Fibroblast of skin of abdomen (primary cell): ENCODE measurements at regions not wholly inside any gene's neighbourhood (a gene's known extent, or its start where the extent isn't known, plus 50 kb on each side); places are given as distances from the start of the nearest gene placed in this dataset.
"Not testable (repeated sequence)": the region's sequence is repeated elsewhere in the genome, so short reads cannot be mapped to it uniquely, and the experiment has no call there.

ENCODE experiments used
- DNase-seq: peaks from one replicate; pipeline ENCODE4 v3.0.0-alpha.2; 2013

GRCh38 chr7:67361150-67361549 is 364.5 kb downstream of the TYW1 start:
- DNase-seq, result no peak

- no peak for DNase-seq
These were observed 367.9 kb downstream of the TYW1 start for GRCh38 chr7:67364441-67365017.

- peak; percentile 67 for DNase-seq
These were observed 375.0 kb downstream of the TYW1 start for GRCh38 chr7:67371429-67372305.

GRCh38 chr7:67373389-67373788 is 376.8 kb downstream of the TYW1 start:
- DNase-seq, result not testable (repeated sequence)

GRCh38 chr7:67375427-67375826 is 378.8 kb downstream of the TYW1 start:
- no peak for DNase-seq

GRCh38 chr7:67377939-67378862 is 381.6 kb downstream of the TYW1 start:
- peak; percentile 68 for DNase-seq

- no peak for DNase-seq
These were observed 383.7 kb downstream of the TYW1 start for GRCh38 chr7:67380326-67380725.

GRCh38 chr7:67380858-67381257 is 384.2 kb downstream of the TYW1 start:
- no peak for DNase-seq

- DNase-seq, result no peak
These were observed 391.2 kb downstream of the TYW1 start for GRCh38 chr7:67387851-67388250.

GRCh38 chr7:67391168-67391567 is 394.5 kb downstream of the TYW1 start:
- no peak for DNase-seq

- DNase-seq, result no peak
These were observed 396.2 kb downstream of the TYW1 start for GRCh38 chr7:67392596-67393438.

GRCh38 chr7:67393903-67394302 is 397.3 kb downstream of the TYW1 start:
- no peak for DNase-seq

- DNase-seq, result no peak
These were observed 402.3 kb downstream of the TYW1 start for GRCh38 chr7:67398916-67399315.

- DNase-seq, result no peak
These were observed 404.9 kb downstream of the TYW1 start for GRCh38 chr7:67401492-67401891.

GRCh38 chr7:67402280-67402679 is 405.6 kb downstream of the TYW1 start:
- DNase-seq, result no peak

- DNase-seq, result no peak
These were observed 410.3 kb downstream of the TYW1 start for GRCh38 chr7:67406976-67407375.

GRCh38 chr7:67407392-67408071 is 410.9 kb downstream of the TYW1 start:
- no peak for DNase-seq

GRCh38 chr7:67408109-67408508 is 411.5 kb downstream of the TYW1 start:
- DNase-seq, result no peak

- no peak for DNase-seq
These were observed 417.0 kb downstream of the TYW1 start for GRCh38 chr7:67413670-67414069.

- DNase-seq, result no peak
These were observed 418.2 kb downstream of the TYW1 start for GRCh38 chr7:67414858-67415257.

GRCh38 chr7:67422601-67423000 is 426.0 kb downstream of the TYW1 start:
- no peak for DNase-seq

GRCh38 chr7:67423065-67423464 is 426.4 kb downstream of the TYW1 start:
- DNase-seq, result no peak
